ENCODE measurements at regions not wholly inside any gene's neighbourhood (a gene's known extent, or its start where the extent isn't known, plus 50 kb on each side); places are given as distances from the start of the nearest gene placed in this dataset.
"Not testable (repeated sequence)": the region's sequence is repeated elsewhere in the genome, so short reads cannot be mapped to it uniquely, and the experiment has no call there.

DNA sequence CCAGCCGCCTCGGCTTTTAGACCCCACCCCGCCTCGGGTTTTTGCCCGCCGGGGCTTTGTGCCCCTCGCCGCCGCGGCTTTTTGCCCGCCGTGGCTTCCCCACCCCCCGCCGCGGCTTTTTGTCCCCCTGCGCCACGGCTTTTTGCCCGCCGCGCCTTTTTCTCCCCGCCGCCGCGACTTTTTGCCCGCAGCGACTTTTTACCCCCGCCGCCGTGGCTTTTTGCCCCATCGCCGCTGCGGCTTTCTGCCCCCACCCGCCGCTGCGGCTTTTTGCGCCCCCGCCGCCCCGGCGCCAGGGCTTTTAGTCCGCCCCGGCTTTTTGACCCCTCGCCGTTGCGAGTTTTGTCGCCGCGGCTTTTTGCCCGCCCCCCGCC is 474.4 kb downstream of the FAM72C start:
- no peak for DNase-seq (ENCODE audit: extremely low spot score)
- H3K4me3 ChIP-seq: peak overlapping the region; percentile 42 to 57 (median 46)
- WGBS: 20% methylated on average over 1 of the region's 50 CpGs

DNA sequence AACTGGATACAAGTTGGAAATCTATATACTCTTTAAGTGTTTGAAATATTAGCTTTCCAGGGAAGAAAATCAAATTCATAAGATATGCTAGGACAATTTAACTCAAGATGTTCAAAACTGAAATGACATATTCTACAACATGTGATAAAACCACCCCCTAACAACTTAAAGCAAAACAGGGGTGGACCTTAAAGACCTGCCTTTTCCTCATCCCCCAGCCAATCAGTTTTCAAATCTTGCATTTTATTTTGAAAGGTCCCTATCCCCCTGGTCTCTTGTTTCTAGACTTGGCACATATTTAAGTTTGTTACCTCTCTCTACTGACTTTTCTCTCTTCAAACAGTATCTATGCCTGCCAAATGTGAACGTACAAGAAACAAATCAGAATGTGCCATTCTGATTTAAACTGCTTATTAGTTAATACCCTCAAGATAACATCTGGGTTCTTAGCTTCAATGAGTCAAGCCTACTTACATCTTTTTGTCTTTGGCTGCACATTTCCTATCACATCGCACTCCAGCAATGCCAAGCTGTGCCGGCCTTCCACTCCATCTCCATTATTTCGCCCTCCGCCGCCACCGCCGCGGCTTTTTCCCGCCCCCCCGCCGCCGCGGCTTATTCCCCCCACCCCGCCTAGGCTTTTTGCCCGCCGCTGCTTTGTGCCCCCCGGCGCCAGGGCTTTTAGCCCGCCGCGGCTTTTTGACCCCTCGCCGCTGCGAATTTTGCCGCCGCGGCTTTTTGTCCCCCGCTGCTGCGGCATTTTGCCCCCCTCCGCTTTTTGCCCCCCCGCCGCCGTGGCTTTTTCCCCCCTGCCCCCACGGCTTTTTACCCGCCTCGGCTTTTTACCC is 475.0 kb downstream of the FAM72C start:
- Histone ChIP-seq H3K4me3 (peak overlapping the region; percentile 42 to 57 (median 46)), H3K27me3 (peaks cover 0 to 18% (median 5%) of the 10 kb centered on the region in 4 donors), H3K4me1 (peaks cover 9 to 14% (median 11%) of the 10 kb centered on the region in 4 donors)
- H3K27ac ChIP-seq (replicated peaks in 1 of 4); DNase-seq (ENCODE audit: extremely low spot score); H3K36me3 ChIP-seq; intact Hi-C loops (cut with DNase I); H3K9me3 ChIP-seq: not testable (repeated sequence)
- WGBS: 12% methylated on average over 5 of the region's 37 CpGs

More for the DNA sequence above, 474.4 kb downstream of the FAM72C start:
- H3K27me3 ChIP-seq: peaks cover 0 to 18% (median 5%) of the 10 kb centered on the region in 4 donors
- TF ChIP-seq POLR2A (IDR thresholded peaks at IDR 0.05; ENCODE audit: low read depth): no peak
- no peak for TF ChIP-seq CTCF (IDR thresholded peaks at IDR 0.05)
- no peak for TF ChIP-seq EP300 (IDR thresholded peaks at IDR 0.05)
- no peak for TF ChIP-seq POLR2AphosphoS5 (IDR thresholded peaks at IDR 0.05)
- H3K36me3 ChIP-seq: no peaks in the 10 kb centered on the region
- H3K4me1 ChIP-seq: peaks cover 9 to 14% (median 11%) of the 10 kb centered on the region in 4 donors
- no peaks in the 10 kb centered on the region for H3K9me3 ChIP-seq
- no peak overlapping the region for H3K27ac ChIP-seq (replicated peaks in 1 of 4)
- intact Hi-C loops (cut with DNase I): no loop called here

Small RNA genes in the stretch of these regions (small RNA-seq; reads per million reads assigned to genes)
- gene AC239800.3 (0 reads per million in 3 donors), gene HIST2H3PS2 (0 reads per million in 3 donors), gene RNU1-114P (0 reads per million in 3 donors), gene RNU1-143P (0 reads per million in 3 donors), gene RNU1-92P (0 reads per million in 3 donors), gene RNVU1-17 (0 reads per million in 3 donors), gene RNVU1-18 (0 reads per million in 3 donors)
